ENCODE measurements at regions not wholly inside any gene's neighbourhood (a gene's known extent, or its start where the extent isn't known, plus 50 kb on each side); places are given as distances from the start of the nearest gene placed in this dataset.

DNA sequence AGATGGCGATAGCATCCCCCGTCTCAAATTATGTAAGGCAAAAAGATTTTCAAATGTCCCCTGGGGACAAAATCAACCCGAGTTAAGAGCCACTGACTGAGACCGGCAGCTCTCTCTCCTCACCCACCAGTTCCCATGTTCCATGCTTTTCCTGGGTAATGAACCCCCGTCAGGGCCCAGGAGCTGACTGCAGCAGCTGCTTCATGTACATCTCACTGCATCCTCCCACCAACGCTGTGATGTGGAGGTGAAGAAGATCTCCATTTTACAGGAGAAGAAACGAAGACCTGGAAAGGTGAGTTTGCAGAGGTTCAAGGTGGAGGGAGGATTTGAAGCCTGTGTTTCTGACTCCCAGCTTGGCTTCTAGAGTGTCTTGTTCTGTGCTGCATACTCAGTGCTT is 481.1 kb downstream of the MIAT start:
- no peaks in the 10 kb centered on the region for H3K79me2 ChIP-seq (ENCODE audit: insufficient read depth, low read length)
- no peaks in the 10 kb centered on the region for H3K27me3 Mint-ChIP-seq (ENCODE audit: low read depth, unreplicated experiment)
- TF ChIP-seq EZH2 (IDR thresholded peaks at IDR 0.05; ENCODE audit: insufficient read depth, low read length) (no peak), CTCF (IDR thresholded peaks at IDR 0.05; ENCODE audit: insufficient read depth, low read depth, low read length) (no peak)
- no peak overlapping the region for H3K9ac ChIP-seq (ENCODE audit: low read length)
- no peaks in the 10 kb centered on the region for H4K20me1 ChIP-seq (ENCODE audit: insufficient read depth, low read length)
- no peak for DNase-seq (ENCODE audit: low read depth)
- no peak overlapping the region for H3K27ac Mint-ChIP-seq (ENCODE audit: unreplicated experiment)
- peaks cover 3% of the 10 kb centered on the region for H3K9me3 ChIP-seq (ENCODE audit: insufficient read depth, low read depth, low read length)
- no peak overlapping the region for H3K27ac ChIP-seq (ENCODE audit: low read depth, low read length)
- H3K4me2 ChIP-seq (ENCODE audit: low read length): no peak overlapping the region
- peaks cover 35% of the 10 kb centered on the region for H3K4me1 Mint-ChIP-seq (ENCODE audit: low read depth, unreplicated experiment)
- H3K36me3 ChIP-seq (ENCODE audit: insufficient read depth, low read length): no peaks in the 10 kb centered on the region
- H3K4me3 ChIP-seq (ENCODE audit: insufficient read depth, low read depth, low read length): no peak overlapping the region
- H3K4me1 ChIP-seq (ENCODE audit: insufficient read depth, low read length): peaks cover 46% of the 10 kb centered on the region
- H3K4me3 Mint-ChIP-seq (ENCODE audit: unreplicated experiment): no peak overlapping the region
- FAIRE-seq: no peak
- peaks cover 8% of the 10 kb centered on the region for H3K9me3 Mint-ChIP-seq (ENCODE audit: unreplicated experiment)
- no peaks in the 10 kb centered on the region for H3K27me3 ChIP-seq (ENCODE audit: insufficient read depth, low read length)
- no peak overlapping the region for H2AFZ ChIP-seq (ENCODE audit: low read depth, low read length)
- H3K36me3 Mint-ChIP-seq (ENCODE audit: low read depth, unreplicated experiment): no peaks in the 10 kb centered on the region

GRCh38 chr22:27139935-27140511 is 482.6 kb downstream of the MIAT start:
- Mint-ChIP-seq H3K4me1 (ENCODE audit: low read depth, unreplicated experiment) (peaks cover 22% of the 10 kb centered on the region), H3K4me3 (ENCODE audit: unreplicated experiment) (no peak overlapping the region), H3K9me3 (ENCODE audit: unreplicated experiment) (peaks cover 8% of the 10 kb centered on the region), H3K27me3 (ENCODE audit: low read depth, unreplicated experiment) (no peaks in the 10 kb centered on the region), H3K36me3 (ENCODE audit: low read depth, unreplicated experiment) (no peaks in the 10 kb centered on the region), H3K27ac (ENCODE audit: unreplicated experiment) (peak overlapping the region; percentile 75)
- DNase-seq (ENCODE audit: low read depth): peak; percentile 85
- Histone ChIP-seq H3K27ac (ENCODE audit: low read depth, low read length) (peak overlapping the region; percentile 72), H3K4me1 (ENCODE audit: insufficient read depth, low read length) (peaks cover 31% of the 10 kb centered on the region), H4K20me1 (ENCODE audit: insufficient read depth, low read length) (no peaks in the 10 kb centered on the region), H3K27me3 (ENCODE audit: insufficient read depth, low read length) (no peaks in the 10 kb centered on the region), H3K79me2 (ENCODE audit: insufficient read depth, low read length) (no peaks in the 10 kb centered on the region), H3K4me2 (ENCODE audit: low read length) (peak overlapping the region; percentile 63), H3K9ac (ENCODE audit: low read length) (peak overlapping the region; percentile 64), H3K36me3 (ENCODE audit: insufficient read depth, low read length) (no peaks in the 10 kb centered on the region), H3K9me3 (ENCODE audit: insufficient read depth, low read depth, low read length) (peaks cover 3% of the 10 kb centered on the region), H3K4me3 (ENCODE audit: insufficient read depth, low read depth, low read length) (no peak overlapping the region), H2AFZ (ENCODE audit: low read depth, low read length) (peak overlapping the region; percentile 29)
- no peak for TF ChIP-seq CTCF (IDR thresholded peaks at IDR 0.05; ENCODE audit: insufficient read depth, low read depth, low read length)
- no peak for TF ChIP-seq EZH2 (IDR thresholded peaks at IDR 0.05; ENCODE audit: insufficient read depth, low read length)
- FAIRE-seq: peak; percentile 99

GRCh38 chr22:27142286-27142685 is 484.9 kb downstream of the MIAT start:
- Histone ChIP-seq H3K4me2 (ENCODE audit: low read length) (peak overlapping the region; percentile 23), H3K4me1 (ENCODE audit: insufficient read depth, low read length) (peaks cover 20% of the 10 kb centered on the region), H3K4me3 (ENCODE audit: insufficient read depth, low read depth, low read length) (no peak overlapping the region), H3K27ac (ENCODE audit: low read depth, low read length) (no peak overlapping the region), H2AFZ (ENCODE audit: low read depth, low read length) (no peak overlapping the region), H3K9ac (ENCODE audit: low read length) (no peak overlapping the region), H3K27me3 (ENCODE audit: insufficient read depth, low read length) (no peaks in the 10 kb centered on the region), H3K79me2 (ENCODE audit: insufficient read depth, low read length) (no peaks in the 10 kb centered on the region), H3K9me3 (ENCODE audit: insufficient read depth, low read depth, low read length) (no peaks in the 10 kb centered on the region), H4K20me1 (ENCODE audit: insufficient read depth, low read length) (no peaks in the 10 kb centered on the region), H3K36me3 (ENCODE audit: insufficient read depth, low read length) (no peaks in the 10 kb centered on the region)
- DNase-seq (ENCODE audit: low read depth): no peak
- no peaks in the 10 kb centered on the region for H3K36me3 Mint-ChIP-seq (ENCODE audit: low read depth, unreplicated experiment)
- H3K4me3 Mint-ChIP-seq (ENCODE audit: unreplicated experiment): no peak overlapping the region
- H3K27ac Mint-ChIP-seq (ENCODE audit: unreplicated experiment): no peak overlapping the region
- no peaks in the 10 kb centered on the region for H3K27me3 Mint-ChIP-seq (ENCODE audit: low read depth, unreplicated experiment)
- no peak for FAIRE-seq
- no peak for TF ChIP-seq CTCF (IDR thresholded peaks at IDR 0.05; ENCODE audit: insufficient read depth, low read depth, low read length)
- no peak for TF ChIP-seq EZH2 (IDR thresholded peaks at IDR 0.05; ENCODE audit: insufficient read depth, low read length)
- no peaks in the 10 kb centered on the region for H3K9me3 Mint-ChIP-seq (ENCODE audit: unreplicated experiment)
- peaks cover 10% of the 10 kb centered on the region for H3K4me1 Mint-ChIP-seq (ENCODE audit: low read depth, unreplicated experiment)

Data from astrocyte (in vitro differentiated cells and primary cell).